ENCODE measurements at regions not wholly inside any gene's neighbourhood (a gene's known extent, or its start where the extent isn't known, plus 50 kb on each side); places are given as distances from the start of the nearest gene placed in this dataset.

DNA sequence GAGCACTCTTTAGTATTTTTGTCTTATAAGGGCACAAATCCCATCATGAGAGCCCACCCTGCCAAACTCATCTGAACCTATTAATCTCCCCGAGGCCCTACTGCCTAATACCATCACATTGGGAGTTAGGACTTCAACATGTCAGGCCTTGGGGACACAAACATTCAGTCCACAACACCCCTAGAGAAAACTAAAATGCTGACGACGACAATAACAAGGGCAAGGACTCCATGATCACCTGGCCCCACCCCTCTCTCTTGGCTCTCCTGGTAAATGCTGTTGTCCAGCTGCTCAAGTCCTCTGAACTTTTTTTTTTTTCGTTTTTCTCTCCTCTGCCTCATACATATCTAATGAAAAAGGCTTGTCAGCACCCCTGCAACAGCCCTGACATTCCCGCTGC lies 118.8 kb upstream of the MKI67 start:
- H2AFZ ChIP-seq: no peak overlapping the region
- no peak overlapping the region for H3K4me2 ChIP-seq (ENCODE audit: low read length)
- H3K9ac ChIP-seq: no peak overlapping the region
- H3K4me1 ChIP-seq: no peaks in the 10 kb centered on the region
- no peaks in the 10 kb centered on the region for H3K79me2 ChIP-seq
- H3K9me3 ChIP-seq (ENCODE audit: control insufficient read depth, low read length): no peaks in the 10 kb centered on the region
- no peak overlapping the region for H3K27ac ChIP-seq
- H3K4me3 ChIP-seq (ENCODE audit: low read depth, low read length): no peak overlapping the region
- H3K36me3 ChIP-seq (ENCODE audit: control insufficient read depth, insufficient read depth, low read length): no peaks in the 10 kb centered on the region
- TF ChIP-seq, protein P1, sequence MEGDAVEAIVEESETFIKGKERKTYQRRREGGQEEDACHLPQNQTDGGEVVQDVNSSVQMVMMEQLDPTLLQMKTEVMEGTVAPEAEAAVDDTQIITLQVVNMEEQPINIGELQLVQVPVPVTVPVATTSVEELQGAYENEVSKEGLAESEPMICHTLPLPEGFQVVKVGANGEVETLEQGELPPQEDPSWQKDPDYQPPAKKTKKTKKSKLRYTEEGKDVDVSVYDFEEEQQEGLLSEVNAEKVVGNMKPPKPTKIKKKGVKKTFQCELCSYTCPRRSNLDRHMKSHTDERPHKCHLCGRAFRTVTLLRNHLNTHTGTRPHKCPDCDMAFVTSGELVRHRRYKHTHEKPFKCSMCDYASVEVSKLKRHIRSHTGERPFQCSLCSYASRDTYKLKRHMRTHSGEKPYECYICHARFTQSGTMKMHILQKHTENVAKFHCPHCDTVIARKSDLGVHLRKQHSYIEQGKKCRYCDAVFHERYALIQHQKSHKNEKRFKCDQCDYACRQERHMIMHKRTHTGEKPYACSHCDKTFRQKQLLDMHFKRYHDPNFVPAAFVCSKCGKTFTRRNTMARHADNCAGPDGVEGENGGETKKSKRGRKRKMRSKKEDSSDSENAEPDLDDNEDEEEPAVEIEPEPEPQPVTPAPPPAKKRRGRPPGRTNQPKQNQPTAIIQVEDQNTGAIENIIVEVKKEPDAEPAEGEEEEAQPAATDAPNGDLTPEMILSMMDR (IDR thresholded peaks at IDR 0.05): no peak
- no peaks in the 10 kb centered on the region for H3K27me3 ChIP-seq (ENCODE audit: control insufficient read depth, insufficient read depth, low read length)

GRCh38 chr10:128247576-128247975 lies 121.4 kb upstream of the MKI67 start:
- Histone ChIP-seq H3K4me1 (no peaks in the 10 kb centered on the region), H3K79me2 (no peaks in the 10 kb centered on the region), H3K4me3 (ENCODE audit: low read depth, low read length) (no peak overlapping the region), H3K9me3 (ENCODE audit: control insufficient read depth, low read length) (no peaks in the 10 kb centered on the region), H3K4me2 (ENCODE audit: low read length) (no peak overlapping the region), H2AFZ (no peak overlapping the region), H3K9ac (no peak overlapping the region), H3K27me3 (ENCODE audit: control insufficient read depth, insufficient read depth, low read length) (no peaks in the 10 kb centered on the region), H3K27ac (no peak overlapping the region), H3K36me3 (ENCODE audit: control insufficient read depth, insufficient read depth, low read length) (no peaks in the 10 kb centered on the region)
- TF ChIP-seq, protein P1 (IDR thresholded peaks at IDR 0.05): no peak

- H3K4me2 ChIP-seq (ENCODE audit: low read length): no peak overlapping the region
- no peak overlapping the region for H3K9ac ChIP-seq
- H3K9me3 ChIP-seq (ENCODE audit: control insufficient read depth, low read length): no peaks in the 10 kb centered on the region
- H3K4me3 ChIP-seq (ENCODE audit: low read depth, low read length): no peak overlapping the region
- H3K27ac ChIP-seq: no peak overlapping the region
- no peaks in the 10 kb centered on the region for H3K36me3 ChIP-seq (ENCODE audit: control insufficient read depth, insufficient read depth, low read length)
- H2AFZ ChIP-seq: no peak overlapping the region
- no peaks in the 10 kb centered on the region for H3K4me1 ChIP-seq
- no peaks in the 10 kb centered on the region for H3K27me3 ChIP-seq (ENCODE audit: control insufficient read depth, insufficient read depth, low read length)
- TF ChIP-seq, protein P1 (IDR thresholded peaks at IDR 0.05): no peak
- H3K79me2 ChIP-seq: no peaks in the 10 kb centered on the region
Measured at GRCh38 chr10:128254476-128254875, 128.3 kb upstream of the MKI67 start.

- Histone ChIP-seq H3K9ac (no peak overlapping the region), H3K4me2 (ENCODE audit: low read length) (no peak overlapping the region), H3K9me3 (ENCODE audit: control insufficient read depth, low read length) (no peaks in the 10 kb centered on the region), H3K4me1 (no peaks in the 10 kb centered on the region), H3K79me2 (no peaks in the 10 kb centered on the region), H3K27me3 (ENCODE audit: control insufficient read depth, insufficient read depth, low read length) (no peaks in the 10 kb centered on the region), H2AFZ (no peak overlapping the region), H3K36me3 (ENCODE audit: control insufficient read depth, insufficient read depth, low read length) (no peaks in the 10 kb centered on the region), H3K27ac (no peak overlapping the region), H3K4me3 (ENCODE audit: low read depth, low read length) (no peak overlapping the region)
- TF ChIP-seq, protein P1 (IDR thresholded peaks at IDR 0.05): no peak
Measured at GRCh38 chr10:128257428-128257827, 131.2 kb upstream of the MKI67 start.

- Histone ChIP-seq H3K27me3 (ENCODE audit: control insufficient read depth, insufficient read depth, low read length) (no peaks in the 10 kb centered on the region), H3K4me3 (ENCODE audit: low read depth, low read length) (no peak overlapping the region), H2AFZ (no peak overlapping the region), H3K9me3 (ENCODE audit: control insufficient read depth, low read length) (no peaks in the 10 kb centered on the region), H3K79me2 (no peaks in the 10 kb centered on the region), H3K36me3 (ENCODE audit: control insufficient read depth, insufficient read depth, low read length) (no peaks in the 10 kb centered on the region), H3K27ac (no peak overlapping the region), H3K4me2 (ENCODE audit: low read length) (no peak overlapping the region), H3K4me1 (no peaks in the 10 kb centered on the region), H3K9ac (no peak overlapping the region)
- TF ChIP-seq, protein P1 (IDR thresholded peaks at IDR 0.05): no peak
Measured at GRCh38 chr10:128258421-128258976, 132.3 kb upstream of the MKI67 start.

All from parathyroid adenoma (tissue), 2 donors.